HG03439 (cell line): ENCODE measurements at regions not wholly inside any gene's neighbourhood (a gene's known extent, or its start where the extent isn't known, plus 50 kb on each side); places are given as distances from the start of the nearest gene placed in this dataset.

Experiments
- ATAC-seq: cut with Tn5 transposase; IDR thresholded peaks from one replicate; pipeline ENCODE4 v1.9.1; 2021; ENCODE audit warnings: mild to moderate bottlenecking, moderate library complexity; ENCODE audit not compliant: unreplicated experiment

GRCh38 chr5:56330806-56331205 lies 97.7 kb upstream of the ANKRD55 start:
- no peak for ATAC-seq

- ATAC-seq = no peak
Observed at GRCh38 chr5:56330167-56330566, 97.0 kb upstream of the ANKRD55 start.

- ATAC-seq = peak; percentile 84
Observed at GRCh38 chr5:56329652-56330051, 96.5 kb upstream of the ANKRD55 start.

- peak; percentile 66 for ATAC-seq
Observed at GRCh38 chr5:56328753-56329560, 95.8 kb upstream of the ANKRD55 start.

GRCh38 chr5:56327809-56328208 lies 94.7 kb upstream of the ANKRD55 start:
- ATAC-seq = no peak

DNA sequence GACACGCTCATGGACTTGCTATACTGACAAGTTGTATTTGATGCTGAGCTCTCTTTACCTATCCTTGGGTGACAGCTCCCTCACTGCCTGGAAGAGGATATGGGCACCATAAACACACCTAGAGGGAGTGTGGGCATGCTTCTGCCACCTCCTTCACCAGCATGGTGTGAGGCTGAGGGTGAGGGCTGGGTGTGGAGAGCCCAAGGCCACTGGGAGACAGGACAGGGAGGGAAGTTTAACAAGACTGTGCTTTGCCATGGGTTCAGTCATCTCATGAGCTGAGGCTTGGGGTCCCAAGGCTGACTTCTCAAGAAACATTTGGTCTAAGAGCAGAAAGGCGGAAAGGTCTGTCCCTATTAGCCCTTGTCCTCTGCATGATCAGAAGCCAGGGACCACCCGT lies 93.6 kb upstream of the ANKRD55 start:
- ATAC-seq = no peak

GRCh38 chr5:56326116-56326515 lies 93.0 kb upstream of the ANKRD55 start:
- ATAC-seq = no peak

DNA sequence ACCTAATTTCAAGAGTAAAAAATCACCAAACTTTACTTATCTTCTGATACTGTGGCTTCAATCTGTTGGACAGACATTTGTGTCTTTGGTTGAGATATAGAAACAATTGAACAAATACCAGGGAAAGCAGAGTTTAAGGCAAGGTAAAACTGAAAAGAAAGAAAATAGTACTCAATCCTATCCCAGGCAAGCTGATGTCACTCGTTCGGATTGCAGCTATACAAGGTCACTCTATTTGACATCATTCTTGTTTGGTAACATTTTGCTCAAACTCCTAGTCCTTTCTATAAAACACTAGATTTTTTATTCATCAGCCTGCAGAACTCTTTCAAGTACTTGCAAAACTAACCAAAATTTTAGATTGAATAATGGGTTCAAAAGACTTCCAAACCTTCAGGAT lies 91.9 kb upstream of the ANKRD55 start:
- no peak for ATAC-seq

DNA sequence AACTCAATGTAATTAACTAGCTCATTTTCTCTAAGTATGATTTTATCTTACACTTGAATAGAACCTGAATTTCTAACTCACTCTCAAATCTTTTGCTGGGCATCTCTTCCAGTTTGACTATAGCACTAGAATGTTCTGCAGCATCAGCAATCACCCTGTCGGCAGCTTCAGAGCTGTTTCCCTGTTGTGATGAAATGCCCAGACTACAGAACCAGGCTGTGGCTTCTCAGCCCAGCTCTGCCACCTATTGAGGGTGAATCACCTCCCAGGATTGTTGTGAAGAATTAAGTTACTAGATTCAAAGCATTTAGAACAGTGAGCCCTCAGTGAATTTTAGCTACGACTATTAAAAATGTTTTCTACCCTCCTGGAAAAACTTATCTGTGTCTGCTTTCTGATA lies 90.4 kb upstream of the ANKRD55 start:
- ATAC-seq = no peak

DNA sequence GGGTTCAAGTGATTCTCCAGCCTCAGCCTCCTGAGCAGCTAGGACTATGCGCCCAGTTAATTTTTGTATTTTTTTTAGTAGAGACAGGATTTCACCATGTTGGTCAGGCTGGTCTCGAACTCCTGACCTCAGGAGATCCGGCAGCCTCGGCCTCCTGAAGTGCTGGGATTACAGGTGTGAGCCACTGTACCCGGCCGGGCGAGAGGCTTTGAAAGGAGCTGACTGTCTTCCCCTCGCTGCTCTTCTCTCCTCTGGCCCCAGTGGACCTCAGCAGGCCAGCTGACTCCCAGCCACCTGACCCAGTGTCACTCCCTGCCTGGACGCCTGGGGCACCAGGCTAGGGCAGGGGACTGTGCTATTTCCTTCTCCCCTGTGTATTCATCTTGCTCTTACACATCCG lies 89.5 kb upstream of the ANKRD55 start:
- ATAC-seq = no peak

DNA sequence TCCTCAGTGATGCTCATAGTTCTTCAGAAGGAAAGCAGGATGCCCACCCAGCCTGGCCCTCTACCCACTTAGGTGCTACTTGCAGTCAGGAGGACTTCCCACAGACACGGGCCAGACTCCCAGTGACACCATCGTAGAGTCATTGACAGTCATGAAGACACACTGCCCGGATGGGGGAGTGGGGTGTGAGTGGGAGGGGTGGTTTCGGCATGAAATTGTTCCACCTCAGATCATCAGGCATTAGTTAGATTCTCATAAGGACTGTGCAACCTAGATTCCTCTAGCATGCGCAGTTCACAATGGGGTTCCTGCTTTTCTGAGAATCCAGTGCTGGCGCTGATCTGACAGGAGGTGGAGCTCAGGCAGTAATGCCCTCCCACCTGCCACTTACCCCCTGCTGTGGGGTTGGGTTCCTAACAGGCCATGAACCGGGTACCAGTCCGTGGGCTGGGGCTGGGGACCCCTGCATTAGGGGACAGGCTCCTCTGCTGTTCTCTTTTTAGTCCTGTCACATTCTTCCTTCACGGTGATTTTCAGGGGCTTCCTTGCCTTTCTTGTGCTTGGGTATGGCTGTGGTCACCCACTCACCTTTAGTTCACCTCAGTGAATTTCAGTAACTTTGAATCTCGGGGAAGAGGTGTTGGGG lies 88.2 kb upstream of the ANKRD55 start:
- no peak for ATAC-seq

GRCh38 chr5:56320686-56321085 lies 87.6 kb upstream of the ANKRD55 start:
- no peak for ATAC-seq

DNA sequence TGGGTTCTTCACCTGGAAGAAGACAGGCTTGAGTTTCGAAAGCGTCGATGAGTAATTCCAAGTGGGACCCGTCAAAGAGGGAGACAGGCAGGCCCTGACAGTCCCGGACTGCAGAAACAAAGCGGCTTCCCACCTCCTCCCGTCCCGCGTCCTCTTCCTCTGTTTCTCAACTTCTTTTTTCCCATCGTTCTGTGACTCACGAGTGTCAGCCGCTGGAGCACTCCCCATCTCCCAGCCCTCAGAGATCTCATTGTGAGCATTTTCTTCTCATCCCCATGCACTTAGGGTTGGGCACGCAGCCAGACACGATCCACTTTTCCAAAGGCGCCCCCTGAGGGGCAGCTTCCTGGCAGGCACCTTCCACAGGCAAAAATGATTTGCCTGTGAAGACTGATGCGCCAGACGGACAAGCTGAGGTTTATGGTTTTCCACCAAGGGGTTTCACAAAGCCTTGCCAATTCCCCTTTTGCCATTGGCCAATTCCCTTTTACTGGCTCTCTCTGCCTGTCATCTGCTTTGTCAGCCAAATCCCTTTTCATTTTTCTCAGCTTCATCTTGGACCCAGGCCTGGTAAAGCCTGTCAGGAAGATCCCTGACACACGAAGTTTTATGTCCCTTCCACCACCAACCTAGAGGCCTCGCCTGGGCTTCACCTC lies 86.5 kb upstream of the ANKRD55 start:
- ATAC-seq = no peak

DNA sequence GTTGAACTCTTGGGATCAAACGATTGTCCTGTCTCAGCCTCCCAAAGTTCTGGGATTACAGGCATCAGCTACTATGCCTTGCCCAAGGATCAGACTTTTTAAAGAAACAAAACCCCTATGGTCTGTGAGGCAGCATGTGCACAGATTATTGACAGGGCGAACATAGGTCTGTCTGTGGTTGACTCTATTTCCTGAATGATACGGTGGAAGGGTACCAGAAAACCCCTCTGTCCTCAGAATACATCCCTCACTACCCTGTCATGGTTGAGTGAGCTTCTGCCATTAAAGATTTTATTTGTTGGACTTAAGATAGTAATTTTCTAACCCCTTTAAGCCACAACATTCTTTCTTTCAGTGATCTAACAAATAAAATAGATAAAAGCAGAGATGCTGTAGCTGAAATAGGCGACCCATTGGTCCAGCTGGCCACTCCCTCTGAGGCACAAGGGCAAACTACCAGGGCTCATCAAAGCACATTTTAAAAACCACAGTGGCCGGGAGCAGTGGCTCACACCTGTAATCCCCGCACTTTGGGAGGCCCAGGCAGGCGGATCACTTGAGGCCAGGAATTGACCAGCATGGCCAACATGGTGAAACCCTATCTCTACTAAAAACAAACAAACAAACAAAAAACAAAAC lies 84.9 kb upstream of the ANKRD55 start:
- ATAC-seq = peak; percentile 50

DNA sequence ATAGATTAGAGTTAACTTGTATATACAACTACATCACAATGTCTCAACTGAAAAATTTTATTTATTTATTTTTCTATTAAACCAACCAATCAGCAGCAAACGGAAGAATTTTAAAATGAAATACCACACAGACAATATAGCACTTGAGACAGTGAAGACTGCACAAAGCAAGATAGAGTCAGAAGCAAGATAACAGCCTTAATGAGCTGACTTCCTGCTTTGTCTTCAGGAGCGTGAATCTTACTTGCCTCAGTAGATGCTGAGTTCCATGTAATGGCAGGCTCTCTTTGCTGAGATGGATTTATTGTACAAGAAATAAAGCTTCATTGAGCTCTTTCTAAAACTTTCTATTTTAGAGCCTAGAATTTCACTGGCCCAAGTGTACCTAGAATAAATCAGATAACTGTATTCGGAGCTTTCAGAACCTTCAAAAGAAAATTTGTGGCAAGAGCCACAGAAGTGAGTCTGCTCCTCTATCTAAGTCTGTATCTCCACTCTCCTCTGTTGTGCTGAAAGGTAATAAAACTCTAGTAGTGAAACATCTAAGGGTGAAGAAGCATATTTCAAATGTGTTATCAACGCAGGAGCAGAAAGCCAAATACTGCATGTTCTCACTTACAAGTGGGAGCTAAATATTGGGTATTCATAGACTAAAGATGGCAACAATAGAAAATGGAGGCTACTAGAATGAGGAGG lies 83.3 kb upstream of the ANKRD55 start:
- no peak for ATAC-seq

GRCh38 chr5:56314529-56314928 lies 81.4 kb upstream of the ANKRD55 start:
- peak; percentile 55 for ATAC-seq

DNA sequence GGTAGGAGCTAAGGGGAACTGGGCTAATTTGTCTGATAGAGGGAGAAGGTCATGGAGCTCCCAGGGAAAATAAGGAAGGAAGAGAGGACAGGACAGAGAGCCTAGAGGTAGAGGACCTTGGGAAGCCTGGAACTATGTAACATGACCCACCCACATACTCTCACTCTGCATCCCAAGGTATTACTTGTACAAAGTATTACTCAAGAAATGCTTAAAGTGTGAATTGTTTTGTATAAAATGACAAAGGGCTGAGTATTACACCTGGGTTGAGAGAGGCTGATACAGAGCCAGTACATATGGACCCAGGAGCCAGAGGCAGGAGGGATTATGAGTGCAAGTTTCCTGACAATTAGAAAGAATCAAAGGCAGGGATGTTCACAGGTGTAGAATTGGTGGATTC lies 80.5 kb upstream of the ANKRD55 start:
- no peak for ATAC-seq

- no peak for ATAC-seq
Observed at GRCh38 chr5:56313004-56313531, 79.9 kb upstream of the ANKRD55 start.

DNA sequence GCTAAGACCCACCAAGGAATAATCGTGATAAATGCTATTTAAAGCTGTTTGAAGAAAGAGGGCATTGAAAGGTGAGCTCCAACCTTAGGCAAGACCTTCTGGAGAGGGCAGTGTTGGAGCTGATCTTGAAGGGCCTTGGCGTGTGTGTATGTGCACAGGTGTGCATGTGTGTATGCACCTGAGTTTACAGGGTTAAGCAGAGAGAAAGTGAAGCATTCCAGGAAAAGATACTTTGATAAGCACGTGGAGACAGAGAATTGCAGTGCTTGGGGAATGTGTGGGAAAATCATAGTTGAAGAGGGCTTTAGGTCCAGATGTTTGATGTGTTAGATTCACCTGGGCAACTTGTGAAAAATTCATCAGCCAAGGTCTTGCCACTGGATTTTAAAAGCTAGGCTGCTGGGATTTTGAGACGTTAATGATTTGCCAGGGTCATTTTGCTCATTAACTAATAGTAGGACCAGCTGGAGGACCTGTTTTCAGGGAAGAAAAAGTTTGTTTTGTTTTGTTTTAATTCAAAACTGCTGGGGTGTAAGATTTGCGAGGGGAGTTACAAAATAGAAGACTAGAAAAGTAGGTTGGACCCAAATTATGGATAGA lies 78.3 kb upstream of the ANKRD55 start:
- no peak for ATAC-seq

- no peak for ATAC-seq
Observed at GRCh38 chr5:56310711-56311204, 77.6 kb upstream of the ANKRD55 start.
